ENCODE measurements at regions not wholly inside any gene's neighbourhood (a gene's known extent, or its start where the extent isn't known, plus 50 kb on each side); places are given as distances from the start of the nearest gene placed in this dataset.
A peak's percentile ranks its signal among the peaks of the same experiment; 100 is the strongest.

- no peak for DNase-seq (ENCODE audit: low spot score)
- TF ChIP-seq, protein P1, sequence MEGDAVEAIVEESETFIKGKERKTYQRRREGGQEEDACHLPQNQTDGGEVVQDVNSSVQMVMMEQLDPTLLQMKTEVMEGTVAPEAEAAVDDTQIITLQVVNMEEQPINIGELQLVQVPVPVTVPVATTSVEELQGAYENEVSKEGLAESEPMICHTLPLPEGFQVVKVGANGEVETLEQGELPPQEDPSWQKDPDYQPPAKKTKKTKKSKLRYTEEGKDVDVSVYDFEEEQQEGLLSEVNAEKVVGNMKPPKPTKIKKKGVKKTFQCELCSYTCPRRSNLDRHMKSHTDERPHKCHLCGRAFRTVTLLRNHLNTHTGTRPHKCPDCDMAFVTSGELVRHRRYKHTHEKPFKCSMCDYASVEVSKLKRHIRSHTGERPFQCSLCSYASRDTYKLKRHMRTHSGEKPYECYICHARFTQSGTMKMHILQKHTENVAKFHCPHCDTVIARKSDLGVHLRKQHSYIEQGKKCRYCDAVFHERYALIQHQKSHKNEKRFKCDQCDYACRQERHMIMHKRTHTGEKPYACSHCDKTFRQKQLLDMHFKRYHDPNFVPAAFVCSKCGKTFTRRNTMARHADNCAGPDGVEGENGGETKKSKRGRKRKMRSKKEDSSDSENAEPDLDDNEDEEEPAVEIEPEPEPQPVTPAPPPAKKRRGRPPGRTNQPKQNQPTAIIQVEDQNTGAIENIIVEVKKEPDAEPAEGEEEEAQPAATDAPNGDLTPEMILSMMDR (IDR thresholded peaks at IDR 0.05; ENCODE audit: unreplicated experiment), result no peak
- Mint-ChIP-seq H3K36me3 (ENCODE audit: low read depth, unreplicated experiment) (no peaks in the 10 kb centered on the region), H3K4me1 (ENCODE audit: unreplicated experiment) (peaks cover 10% of the 10 kb centered on the region), H3K9me3 (ENCODE audit: unreplicated experiment) (no peaks in the 10 kb centered on the region), H3K4me3 (ENCODE audit: unreplicated experiment) (no peak overlapping the region), H3K27me3 (ENCODE audit: unreplicated experiment) (peaks cover 6% of the 10 kb centered on the region), H3K27ac (ENCODE audit: unreplicated experiment) (no peak overlapping the region)
Observed at GRCh38 chr11:28760676-28761390, 652.6 kb downstream of the METTL15 start.

DNA sequence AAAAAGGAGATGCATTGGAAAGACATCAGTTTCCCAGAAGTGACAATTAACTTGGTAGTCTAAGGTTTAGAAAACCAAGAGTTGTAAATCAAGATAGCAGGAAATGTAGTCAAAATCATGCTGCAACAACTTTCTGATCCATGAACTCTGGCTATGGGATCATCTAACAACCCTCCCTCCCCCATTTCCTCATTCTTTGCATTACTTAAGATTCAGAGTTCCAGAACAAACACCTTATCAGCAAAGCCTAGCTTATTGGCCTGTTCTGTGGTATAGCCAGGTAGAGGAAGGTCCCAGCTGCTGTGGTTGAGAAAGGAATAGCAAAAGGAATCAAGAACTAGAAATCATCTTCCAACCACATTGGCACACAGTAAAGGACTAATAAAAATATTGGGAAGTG is 651.1 kb downstream of the METTL15 start:
- H3K27me3 Mint-ChIP-seq (ENCODE audit: unreplicated experiment), result peaks cover 4% of the 10 kb centered on the region
- H3K36me3 Mint-ChIP-seq (ENCODE audit: low read depth, unreplicated experiment), result no peaks in the 10 kb centered on the region
- TF ChIP-seq, protein P1 (IDR thresholded peaks at IDR 0.05; ENCODE audit: unreplicated experiment), result no peak
- DNase-seq (ENCODE audit: low spot score), result no peak
- no peak overlapping the region for H3K4me3 Mint-ChIP-seq (ENCODE audit: unreplicated experiment)
- H3K9me3 Mint-ChIP-seq (ENCODE audit: unreplicated experiment), result no peaks in the 10 kb centered on the region
- H3K27ac Mint-ChIP-seq (ENCODE audit: unreplicated experiment), result no peak overlapping the region
- peaks cover 10% of the 10 kb centered on the region for H3K4me1 Mint-ChIP-seq (ENCODE audit: unreplicated experiment)

DNA sequence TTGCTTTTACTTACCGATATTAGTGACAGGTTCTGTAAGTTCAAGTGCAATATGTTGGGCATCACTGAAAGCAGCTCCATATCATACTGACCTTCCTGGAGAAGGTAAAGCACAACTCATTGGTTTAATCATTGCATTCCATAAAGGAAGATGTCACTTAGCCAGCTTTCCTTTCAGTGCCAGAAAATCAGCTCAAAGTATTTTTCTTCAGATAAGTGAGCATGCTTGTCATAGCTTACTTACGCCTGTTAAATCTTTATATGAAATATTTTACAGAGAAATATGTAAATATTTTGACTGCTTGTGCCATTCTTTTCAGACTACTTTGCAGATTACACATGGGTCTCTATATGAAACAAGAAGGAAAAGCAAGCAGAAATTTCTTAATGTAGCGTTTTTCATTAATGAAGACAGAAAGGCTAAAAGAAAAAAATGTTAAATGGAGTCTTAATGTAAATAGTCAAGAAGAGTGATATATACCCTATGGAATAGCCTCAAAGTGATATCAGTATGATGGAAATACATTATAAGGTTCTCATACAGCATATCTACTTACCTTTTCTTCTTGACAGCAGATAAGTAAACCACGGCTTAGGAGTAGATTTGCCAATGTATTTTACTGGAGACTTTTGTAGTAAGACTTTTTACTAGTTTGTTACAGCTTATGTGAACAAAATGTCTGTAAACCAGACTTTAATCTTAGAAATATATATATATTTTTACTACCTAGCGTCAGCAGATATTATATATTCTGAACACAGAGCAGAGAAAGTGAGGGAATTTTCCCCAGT is 649.7 kb downstream of the METTL15 start:
- Mint-ChIP-seq H3K36me3 (ENCODE audit: low read depth, unreplicated experiment) (no peaks in the 10 kb centered on the region), H3K9me3 (ENCODE audit: unreplicated experiment) (no peaks in the 10 kb centered on the region), H3K27me3 (ENCODE audit: unreplicated experiment) (peaks cover 4% of the 10 kb centered on the region), H3K27ac (ENCODE audit: unreplicated experiment) (no peak overlapping the region), H3K4me1 (ENCODE audit: unreplicated experiment) (peaks cover 10% of the 10 kb centered on the region), H3K4me3 (ENCODE audit: unreplicated experiment) (no peak overlapping the region)
- TF ChIP-seq, protein P1 (IDR thresholded peaks at IDR 0.05; ENCODE audit: unreplicated experiment), result no peak
- no peak for DNase-seq (ENCODE audit: low spot score)

GRCh38 chr11:28756977-28757376 is 648.8 kb downstream of the METTL15 start:
- DNase-seq (ENCODE audit: low spot score), result no peak
- Mint-ChIP-seq H3K27me3 (ENCODE audit: unreplicated experiment) (peaks cover 4% of the 10 kb centered on the region), H3K36me3 (ENCODE audit: low read depth, unreplicated experiment) (no peaks in the 10 kb centered on the region), H3K9me3 (ENCODE audit: unreplicated experiment) (no peaks in the 10 kb centered on the region), H3K4me3 (ENCODE audit: unreplicated experiment) (no peak overlapping the region), H3K27ac (ENCODE audit: unreplicated experiment) (no peak overlapping the region), H3K4me1 (ENCODE audit: unreplicated experiment) (peaks cover 10% of the 10 kb centered on the region)
- TF ChIP-seq, protein P1 (IDR thresholded peaks at IDR 0.05; ENCODE audit: unreplicated experiment), result no peak

DNA sequence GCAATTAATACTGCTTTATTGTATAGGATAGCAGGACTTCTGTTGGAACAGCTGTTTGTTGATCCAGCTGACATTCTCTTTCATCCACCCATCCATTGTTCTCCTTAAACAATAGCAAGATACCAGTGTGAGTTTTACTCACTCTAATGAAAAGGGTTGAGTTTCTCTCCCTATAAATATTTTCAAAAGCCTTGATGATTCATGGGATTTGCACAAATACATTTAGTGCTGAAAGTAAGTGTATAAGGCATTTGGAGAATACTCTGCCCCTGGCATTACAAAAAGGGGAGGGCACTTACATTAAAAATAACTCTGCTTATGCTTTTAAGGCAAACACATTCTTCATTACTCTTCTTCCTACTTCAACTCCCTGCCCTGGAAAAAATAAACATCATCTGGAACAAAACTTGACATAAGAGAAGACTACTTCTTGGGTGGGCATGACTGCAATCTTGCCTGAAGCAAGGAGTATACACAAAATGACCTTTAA is 634.9 kb downstream of the METTL15 start:
- no peaks in the 10 kb centered on the region for H3K27me3 Mint-ChIP-seq (ENCODE audit: unreplicated experiment)
- H3K27ac Mint-ChIP-seq (ENCODE audit: unreplicated experiment), result peak overlapping the region; percentile 65
- no peak for DNase-seq (ENCODE audit: low spot score)
- H3K4me1 Mint-ChIP-seq (ENCODE audit: unreplicated experiment), result peaks cover 36% of the 10 kb centered on the region
- TF ChIP-seq, protein P1 (IDR thresholded peaks at IDR 0.05; ENCODE audit: unreplicated experiment), result no peak
- no peaks in the 10 kb centered on the region for H3K9me3 Mint-ChIP-seq (ENCODE audit: unreplicated experiment)
- H3K4me3 Mint-ChIP-seq (ENCODE audit: unreplicated experiment), result no peak overlapping the region
- peaks cover 4% of the 10 kb centered on the region for H3K36me3 Mint-ChIP-seq (ENCODE audit: low read depth, unreplicated experiment)

Measured in endothelial cell (in vitro differentiated cells).